ENCODE measurements at regions not wholly inside any gene's neighbourhood (a gene's known extent, or its start where the extent isn't known, plus 50 kb on each side); places are given as distances from the start of the nearest gene placed in this dataset.

GRCh38 chr4:8526363-8526855, 53.8 kb upstream of the GPR78 start:
- DNase-seq (ENCODE audit: low read depth) = no peak

- DNase-seq (ENCODE audit: low read depth) = peak; percentile 85
Measured at GRCh38 chr4:8528713-8529112, 51.5 kb upstream of the GPR78 start.

Measured in EH (cell line).